Activated CD4-positive, alpha-beta memory T cell treated with anti-CD3 and anti-CD28 coated beads, Interleukin-2, amount 10 ng/mL, durations not matched to agents 7 days and 5 days (primary cell): ENCODE measurements at regions not wholly inside any gene's neighbourhood (a gene's known extent, or its start where the extent isn't known, plus 50 kb on each side); places are given as distances from the start of the nearest gene placed in this dataset.
"Not testable (repeated sequence)": the region's sequence is repeated elsewhere in the genome, so short reads cannot be mapped to it uniquely, and the experiment has no call there.

Source experiments
- CTCF ChIA-PET: fragments of 350-600 bp; sonication (Branson Sonifier 250); formaldehyde crosslinking; loops from one replicate; lab custom pipeline; 2021; ENCODE audit warnings: antibody characterized with exemption, inconsistent platforms; lab: Charles Lee
- POLR2A ChIA-PET: fragments of 350-600 bp; sonication (Branson Sonifier 250); formaldehyde crosslinking; loops from one replicate; lab custom pipeline; 2021; ENCODE audit warnings: antibody characterized with exemption; lab: Charles Lee
- DNase-seq: peaks from one replicate; pipeline ENCODE4 v3.0.0-alpha.2; 2020
- H3K27ac Mint-ChIP-seq: one replicate; pipeline ENCODE4 v1.8.0; 2021; ENCODE audit warnings: mild to moderate bottlenecking, mixed read lengths
- H3K27me3 Mint-ChIP-seq: one replicate; pipeline ENCODE4 v1.8.0; 2021; ENCODE audit warnings: mixed read lengths
- H3K36me3 Mint-ChIP-seq: one replicate; pipeline ENCODE4 v1.8.0; 2021; ENCODE audit warnings: low read depth, mixed read lengths
- H3K4me1 Mint-ChIP-seq: one replicate; pipeline ENCODE4 v1.8.0; 2021; ENCODE audit warnings: mixed read lengths
- H3K4me3 Mint-ChIP-seq: one replicate; pipeline ENCODE4 v1.8.0; 2021; ENCODE audit warnings: mild to moderate bottlenecking, mixed read lengths
- H3K9me3 Mint-ChIP-seq: one replicate; pipeline ENCODE4 v1.8.0; 2021; ENCODE audit warnings: mixed read lengths

DNA sequence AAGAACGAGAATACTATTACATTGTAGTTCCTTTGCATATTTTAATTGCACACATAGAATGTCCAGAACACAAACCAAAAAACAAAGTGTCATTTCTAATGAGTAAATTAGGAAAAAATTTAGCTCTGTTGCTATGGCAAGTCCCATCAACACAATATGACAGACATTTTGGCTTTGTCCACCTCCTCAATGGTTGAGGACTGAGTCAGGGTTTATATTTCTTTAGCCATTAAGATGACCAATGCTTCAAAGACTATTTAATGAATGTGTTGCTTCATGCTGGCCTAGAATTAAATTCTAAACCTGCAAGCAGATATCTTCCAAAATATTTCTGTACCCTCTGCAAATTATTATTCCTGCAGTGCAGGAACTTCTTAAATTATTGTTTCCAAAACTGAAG lies 719.2 kb downstream of the NTRK3 start:
- H3K4me3 Mint-ChIP-seq = no peak overlapping the region
- no peaks in the 10 kb centered on the region for H3K4me1 Mint-ChIP-seq
- no peaks in the 10 kb centered on the region for H3K36me3 Mint-ChIP-seq
- POLR2A ChIA-PET = no interaction called here
- H3K27me3 Mint-ChIP-seq = no peaks in the 10 kb centered on the region
- no peak for DNase-seq
- peaks cover 5% of the 10 kb centered on the region for H3K9me3 Mint-ChIP-seq
- CTCF ChIA-PET = no interaction called here
- no peak overlapping the region for H3K27ac Mint-ChIP-seq

GRCh38 chr15:87533637-87534036 lies 722.9 kb downstream of the NTRK3 start:
- H3K27ac Mint-ChIP-seq, H3K4me3 Mint-ChIP-seq, H3K4me1 Mint-ChIP-seq, DNase-seq, CTCF ChIA-PET, POLR2A ChIA-PET, H3K36me3 Mint-ChIP-seq, H3K27me3 Mint-ChIP-seq, H3K9me3 Mint-ChIP-seq: not testable (repeated sequence)

- no peak for DNase-seq
- Mint-ChIP-seq H3K27me3 (no peaks in the 10 kb centered on the region), H3K36me3 (no peaks in the 10 kb centered on the region), H3K27ac (no peak overlapping the region), H3K4me3 (no peak overlapping the region), H3K4me1 (no peaks in the 10 kb centered on the region), H3K9me3 (peaks cover 7% of the 10 kb centered on the region)
- ChIA-PET POLR2A (no interaction called here), CTCF (no interaction called here)
Observed at GRCh38 chr15:87528873-87529272, 727.7 kb downstream of the NTRK3 start.

GRCh38 chr15:87527875-87528274 lies 728.7 kb downstream of the NTRK3 start:
- no peaks in the 10 kb centered on the region for H3K27me3 Mint-ChIP-seq
- CTCF ChIA-PET = no interaction called here
- H3K9me3 Mint-ChIP-seq = peaks cover 4% of the 10 kb centered on the region
- H3K36me3 Mint-ChIP-seq = no peaks in the 10 kb centered on the region
- no peak overlapping the region for H3K4me3 Mint-ChIP-seq
- H3K27ac Mint-ChIP-seq = no peak overlapping the region
- DNase-seq = no peak
- POLR2A ChIA-PET = no interaction called here
- H3K4me1 Mint-ChIP-seq = no peaks in the 10 kb centered on the region

DNA sequence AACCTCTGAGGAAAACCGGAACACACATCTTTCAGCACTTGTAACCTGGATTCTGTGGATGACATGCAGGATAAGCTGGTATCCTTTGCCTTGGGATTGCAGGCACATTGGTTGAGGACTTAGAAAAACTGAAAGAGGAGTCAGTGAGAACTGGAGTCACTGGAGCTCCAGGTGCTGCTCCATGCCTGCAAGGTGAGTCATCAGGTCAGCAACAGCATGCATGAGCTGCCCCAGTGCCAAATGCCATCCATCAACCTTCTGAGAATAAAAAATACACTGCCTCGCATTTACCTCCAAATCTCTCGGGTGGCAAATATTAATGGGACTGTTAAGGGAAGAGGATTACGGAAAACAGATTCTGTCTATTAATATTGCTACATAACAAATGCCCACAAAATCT lies 729.1 kb downstream of the NTRK3 start:
- Mint-ChIP-seq H3K36me3 (no peaks in the 10 kb centered on the region), H3K9me3 (peaks cover 4% of the 10 kb centered on the region), H3K4me3 (no peak overlapping the region), H3K4me1 (no peaks in the 10 kb centered on the region), H3K27me3 (no peaks in the 10 kb centered on the region), H3K27ac (no peak overlapping the region)
- CTCF ChIA-PET = no interaction called here
- POLR2A ChIA-PET = no interaction called here
- DNase-seq = no peak

DNA sequence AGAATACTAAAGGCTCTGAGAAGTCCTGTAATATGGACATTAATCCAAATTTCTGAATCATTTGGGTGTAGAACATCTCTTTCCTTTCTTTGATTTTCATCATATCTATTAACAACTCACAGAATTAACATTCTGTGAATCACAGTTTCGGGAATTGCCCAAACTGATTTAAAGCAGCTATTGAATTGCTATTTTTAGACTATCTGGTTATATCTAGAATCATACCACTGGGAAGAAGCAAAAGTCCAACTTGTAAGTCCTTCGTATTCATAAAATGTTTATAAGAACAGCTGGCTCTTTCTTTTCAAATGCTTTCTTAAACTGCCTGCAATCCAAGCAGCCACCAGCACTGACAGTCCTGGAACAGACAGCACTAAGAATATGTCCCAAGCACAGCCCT lies 733.0 kb downstream of the NTRK3 start:
- no peak overlapping the region for H3K27ac Mint-ChIP-seq
- H3K4me3 Mint-ChIP-seq = no peak overlapping the region
- DNase-seq = no peak
- CTCF ChIA-PET = no interaction called here
- POLR2A ChIA-PET = no interaction called here
- no peaks in the 10 kb centered on the region for H3K27me3 Mint-ChIP-seq
- no peaks in the 10 kb centered on the region for H3K36me3 Mint-ChIP-seq
- H3K9me3 Mint-ChIP-seq = peaks cover 5% of the 10 kb centered on the region
- H3K4me1 Mint-ChIP-seq = no peaks in the 10 kb centered on the region

DNA sequence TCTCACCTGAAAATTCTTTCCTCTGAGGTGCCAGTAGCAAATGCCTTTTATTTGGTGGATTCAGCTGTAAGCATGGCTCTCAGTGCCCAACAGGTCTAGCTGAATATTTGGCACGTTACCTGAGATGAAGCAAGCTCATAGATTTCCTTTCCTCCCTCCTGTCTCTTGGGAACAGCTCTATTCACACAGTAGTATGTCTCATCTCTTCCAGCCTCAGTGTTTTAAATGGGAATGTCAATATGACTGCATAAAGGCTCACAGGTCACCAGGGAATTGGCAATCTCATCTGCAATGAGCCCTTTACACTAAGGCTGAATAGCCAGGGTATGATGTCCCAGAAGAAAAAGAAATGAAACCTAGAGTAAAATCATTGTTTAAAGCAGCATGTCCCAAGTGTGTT lies 733.5 kb downstream of the NTRK3 start:
- ChIA-PET POLR2A (no interaction called here), CTCF (no interaction called here)
- no peak for DNase-seq

DNA sequence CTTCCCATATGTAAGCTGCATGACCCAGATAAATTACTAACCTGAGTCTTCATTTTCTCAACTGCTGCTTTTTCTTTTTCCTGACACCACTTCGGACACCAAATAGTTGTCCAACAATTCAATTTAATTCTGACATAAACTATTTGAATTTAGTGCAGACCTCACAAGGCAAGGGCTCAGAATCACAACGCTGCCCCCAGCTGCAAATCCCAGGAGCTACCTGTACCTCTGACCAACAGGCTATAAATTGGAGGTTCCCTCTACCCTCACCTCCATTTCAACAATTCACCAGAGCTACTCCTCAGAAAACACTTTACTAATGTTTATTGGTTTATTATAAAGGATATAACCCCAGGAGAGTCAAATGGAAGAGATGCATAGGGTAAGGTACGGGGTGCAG lies 737.6 kb downstream of the NTRK3 start:
- no peaks in the 10 kb centered on the region for H3K27me3 Mint-ChIP-seq
- no peak overlapping the region for H3K4me3 Mint-ChIP-seq
- ChIA-PET POLR2A (no interaction called here), CTCF (no interaction called here)
- no peaks in the 10 kb centered on the region for H3K4me1 Mint-ChIP-seq
- no peak overlapping the region for H3K27ac Mint-ChIP-seq
- peaks cover 5% of the 10 kb centered on the region for H3K9me3 Mint-ChIP-seq
- H3K36me3 Mint-ChIP-seq = no peaks in the 10 kb centered on the region
- no peak for DNase-seq

More for the DNA sequence above, 733.5 kb downstream of the NTRK3 start:
- Mint-ChIP-seq H3K36me3 (no peaks in the 10 kb centered on the region), H3K9me3 (peaks cover 5% of the 10 kb centered on the region), H3K4me3 (no peak overlapping the region), H3K27ac (no peak overlapping the region), H3K4me1 (no peaks in the 10 kb centered on the region), H3K27me3 (no peaks in the 10 kb centered on the region)

GRCh38 chr15:87508086-87508485 lies 748.5 kb downstream of the NTRK3 start:
- POLR2A ChIA-PET = no interaction called here
- no peaks in the 10 kb centered on the region for H3K36me3 Mint-ChIP-seq
- CTCF ChIA-PET = no interaction called here

DNA sequence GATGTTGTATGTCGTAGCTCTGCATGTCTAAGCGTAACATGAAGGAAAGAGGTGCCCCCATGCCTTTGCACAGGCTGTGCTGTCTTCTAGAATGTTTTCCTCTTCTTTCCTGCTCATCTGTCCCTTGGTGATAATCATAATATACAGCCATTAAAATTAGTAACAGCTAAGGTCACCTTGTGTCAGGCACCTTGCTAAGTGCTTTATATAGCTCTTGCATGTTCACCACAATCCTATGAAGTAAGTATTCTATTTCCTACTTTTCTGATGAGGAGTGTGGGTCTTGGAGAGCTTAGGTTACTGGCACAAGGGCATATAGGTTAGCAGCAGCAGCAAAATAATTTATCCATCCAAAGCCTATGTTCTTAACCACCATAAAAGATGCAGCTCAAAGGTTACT lies 754.4 kb downstream of the NTRK3 start:
- H3K4me3 Mint-ChIP-seq = no peak overlapping the region
- no peaks in the 10 kb centered on the region for H3K36me3 Mint-ChIP-seq
- H3K4me1 Mint-ChIP-seq = no peaks in the 10 kb centered on the region
- DNase-seq = no peak
- H3K9me3 Mint-ChIP-seq = no peaks in the 10 kb centered on the region
- ChIA-PET POLR2A (no interaction called here), CTCF (no interaction called here)
- no peaks in the 10 kb centered on the region for H3K27me3 Mint-ChIP-seq
- H3K27ac Mint-ChIP-seq = no peak overlapping the region

More at GRCh38 chr15:87508086-87508485, 748.5 kb downstream of the NTRK3 start:
- Mint-ChIP-seq H3K27ac (no peak overlapping the region), H3K27me3 (no peaks in the 10 kb centered on the region), H3K4me1 (no peaks in the 10 kb centered on the region), H3K9me3 (peaks cover 3% of the 10 kb centered on the region), H3K4me3 (no peak overlapping the region)
- DNase-seq = no peak

DNA sequence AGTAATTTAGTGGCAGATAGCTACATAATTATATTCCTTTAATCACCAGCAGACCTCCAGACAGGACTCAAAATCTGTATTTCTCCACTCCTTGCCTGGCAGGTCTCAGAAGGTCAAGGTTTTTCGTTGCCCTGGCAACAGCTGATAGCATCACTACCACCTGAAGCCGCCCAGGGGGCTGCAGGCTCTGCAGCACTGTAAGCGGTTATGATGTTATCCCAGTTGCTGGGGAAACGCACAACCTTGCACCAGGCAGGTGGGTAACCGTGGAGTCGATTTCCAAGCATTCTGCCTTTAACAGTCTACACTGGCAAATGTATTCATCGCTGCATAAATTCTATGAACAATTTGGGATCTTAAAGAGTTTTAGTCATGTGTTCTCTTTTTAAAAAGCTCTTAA lies 756.3 kb downstream of the NTRK3 start:
- ChIA-PET CTCF (no interaction called here), POLR2A (no interaction called here)
- no peaks in the 10 kb centered on the region for H3K4me1 Mint-ChIP-seq
- no peaks in the 10 kb centered on the region for H3K9me3 Mint-ChIP-seq
- H3K4me3 Mint-ChIP-seq = no peak overlapping the region
- H3K27ac Mint-ChIP-seq = no peak overlapping the region
- H3K36me3 Mint-ChIP-seq = no peaks in the 10 kb centered on the region
- DNase-seq = no peak
- H3K27me3 Mint-ChIP-seq = no peaks in the 10 kb centered on the region

DNA sequence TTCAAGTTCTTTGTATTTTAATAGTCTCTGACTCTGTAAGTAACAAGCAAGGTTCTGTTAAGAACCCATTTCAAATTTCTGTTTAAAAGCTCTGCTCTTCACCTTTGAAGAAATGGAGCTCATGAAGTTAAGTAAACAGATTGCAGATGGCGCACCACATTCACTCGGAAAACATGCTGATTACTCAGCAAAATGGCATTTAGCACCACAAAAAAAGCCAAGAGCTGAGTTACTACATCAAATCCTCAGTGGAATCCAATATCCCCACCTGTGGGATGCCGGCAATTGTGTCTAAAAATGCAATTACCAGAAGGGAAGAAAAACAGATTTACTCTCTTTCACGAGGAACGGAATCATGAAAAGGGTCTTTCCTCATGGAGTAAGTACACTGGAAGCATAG lies 758.0 kb downstream of the NTRK3 start:
- H3K4me1 Mint-ChIP-seq = no peaks in the 10 kb centered on the region
- CTCF ChIA-PET = no interaction called here
- no peak for DNase-seq

DNA sequence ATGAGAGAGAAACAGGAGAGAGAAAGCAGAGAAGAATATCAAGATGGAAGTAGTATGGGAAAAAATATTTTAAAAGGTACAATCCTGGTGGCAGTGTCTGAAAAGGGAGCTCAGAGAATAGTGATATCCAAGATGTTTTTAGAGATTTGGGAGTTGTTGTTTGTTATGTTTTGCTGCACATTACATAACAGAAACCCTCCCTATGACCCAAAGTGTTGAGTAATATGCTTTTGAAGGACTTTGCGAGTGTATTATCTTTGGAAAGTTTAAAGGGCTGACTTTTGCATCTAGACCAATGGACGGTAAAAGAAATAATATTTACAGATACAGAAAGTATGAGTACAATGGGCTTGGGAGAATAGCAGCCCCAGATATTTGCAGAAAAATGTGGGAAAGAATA lies 759.7 kb downstream of the NTRK3 start:
- ChIA-PET POLR2A (no interaction called here), CTCF (no interaction called here)
- Mint-ChIP-seq H3K27me3 (no peaks in the 10 kb centered on the region), H3K36me3 (no peaks in the 10 kb centered on the region), H3K27ac (no peak overlapping the region), H3K4me3 (no peak overlapping the region), H3K9me3 (peaks cover 5% of the 10 kb centered on the region), H3K4me1 (no peaks in the 10 kb centered on the region)
- no peak for DNase-seq

More for the DNA sequence above, 758.0 kb downstream of the NTRK3 start:
- Mint-ChIP-seq H3K27me3 (no peaks in the 10 kb centered on the region), H3K9me3 (peaks cover 3% of the 10 kb centered on the region), H3K4me3 (no peak overlapping the region), H3K36me3 (no peaks in the 10 kb centered on the region), H3K27ac (no peak overlapping the region)
- POLR2A ChIA-PET = no interaction called here

DNA sequence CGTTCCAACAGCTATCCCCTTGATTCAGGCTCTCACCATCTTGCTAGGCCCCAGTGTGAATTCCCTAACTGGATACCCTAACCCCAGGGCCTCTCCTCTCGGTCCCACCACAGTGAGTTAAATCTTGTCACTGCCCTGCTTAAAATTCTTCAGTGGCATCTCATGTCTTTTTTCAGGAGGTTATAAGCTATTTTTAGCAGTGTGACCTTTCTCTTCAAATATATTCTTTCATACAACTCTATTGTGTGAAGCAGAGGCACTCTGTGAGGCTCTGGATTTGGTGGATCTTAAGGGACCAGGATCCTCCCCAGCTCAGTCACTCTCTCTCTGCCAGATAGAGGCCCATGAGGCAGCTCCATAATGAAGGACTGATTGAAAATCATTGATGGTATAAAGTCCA lies 760.4 kb downstream of the NTRK3 start:
- POLR2A ChIA-PET = no interaction called here

DNA sequence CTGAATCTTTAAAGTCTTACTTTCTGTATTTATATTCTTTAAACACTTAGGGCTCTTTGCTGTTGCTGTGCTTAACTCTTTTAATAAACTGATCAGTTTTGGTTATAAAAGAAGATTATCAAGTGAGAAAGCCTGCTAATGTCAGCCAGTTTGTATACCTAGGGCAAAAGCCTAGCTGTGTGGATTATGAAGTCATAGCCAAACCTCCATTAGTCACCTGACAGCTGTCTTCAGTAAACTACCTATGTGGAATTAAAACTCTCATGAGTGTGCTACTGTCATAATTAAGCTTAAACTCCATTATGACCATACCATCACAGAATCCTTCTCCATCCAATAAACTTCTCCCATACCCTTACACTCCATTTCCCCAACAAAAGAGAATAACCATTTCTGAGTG lies 762.7 kb downstream of the NTRK3 start:
- no peaks in the 10 kb centered on the region for H3K4me1 Mint-ChIP-seq
- no peaks in the 10 kb centered on the region for H3K27me3 Mint-ChIP-seq
- H3K4me3 Mint-ChIP-seq = no peak overlapping the region
- H3K9me3 Mint-ChIP-seq = peaks cover 5% of the 10 kb centered on the region
- no peaks in the 10 kb centered on the region for H3K36me3 Mint-ChIP-seq
- POLR2A ChIA-PET = no interaction called here
- no peak for DNase-seq
- H3K27ac Mint-ChIP-seq = no peak overlapping the region
- CTCF ChIA-PET = no interaction called here

More for the DNA sequence above, 760.4 kb downstream of the NTRK3 start:
- Mint-ChIP-seq H3K4me3 (no peak overlapping the region), H3K9me3 (peaks cover 5% of the 10 kb centered on the region), H3K27me3 (no peaks in the 10 kb centered on the region), H3K36me3 (no peaks in the 10 kb centered on the region), H3K4me1 (no peaks in the 10 kb centered on the region), H3K27ac (no peak overlapping the region)
- DNase-seq = no peak
- CTCF ChIA-PET = no interaction called here
